GM21576 (cell line): ENCODE measurements at regions not wholly inside any gene's neighbourhood (a gene's known extent, or its start where the extent isn't known, plus 50 kb on each side); places are given as distances from the start of the nearest gene placed in this dataset.
A peak's percentile ranks its signal among the peaks of the same experiment; 100 is the strongest.
"Not testable (repeated sequence)": the region's sequence is repeated elsewhere in the genome, so short reads cannot be mapped to it uniquely, and the experiment has no call there.

ENCODE experiments used
- ATAC-seq: cut with Tn5 transposase; IDR thresholded peaks from one replicate; pipeline ENCODE4 v1.9.1; 2021; ENCODE audit warnings: mild to moderate bottlenecking, moderate library complexity; ENCODE audit not compliant: unreplicated experiment

- ATAC-seq = not testable (repeated sequence)
Measured at GRCh38 chr4:104002318-104002717, 282.5 kb upstream of the TACR3 start.

GRCh38 chr4:103998756-103999155 lies 279.0 kb upstream of the TACR3 start:
- ATAC-seq = no peak

DNA sequence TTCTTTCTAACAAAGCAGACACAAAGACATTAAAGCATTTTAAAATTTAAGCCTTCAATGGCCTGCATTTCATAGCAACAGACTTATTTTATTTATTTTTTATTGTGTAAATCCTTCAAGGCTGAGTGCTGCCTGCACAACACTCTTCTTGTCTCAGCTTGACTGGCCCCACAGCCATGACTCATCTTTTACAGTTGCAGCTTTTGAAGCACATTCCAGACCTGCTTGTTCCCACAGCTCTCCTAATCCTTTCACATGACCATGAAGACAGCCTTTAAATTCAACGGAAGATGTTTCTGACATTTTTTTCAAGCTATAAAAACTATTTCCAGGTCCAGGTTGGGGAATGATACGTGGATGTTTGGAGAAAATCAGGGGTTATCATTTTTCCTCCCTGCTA lies 276.9 kb upstream of the TACR3 start:
- no peak for ATAC-seq

GRCh38 chr4:103996064-103996463 lies 276.3 kb upstream of the TACR3 start:
- no peak for ATAC-seq

GRCh38 chr4:103994059-103994458 lies 274.3 kb upstream of the TACR3 start:
- no peak for ATAC-seq

DNA sequence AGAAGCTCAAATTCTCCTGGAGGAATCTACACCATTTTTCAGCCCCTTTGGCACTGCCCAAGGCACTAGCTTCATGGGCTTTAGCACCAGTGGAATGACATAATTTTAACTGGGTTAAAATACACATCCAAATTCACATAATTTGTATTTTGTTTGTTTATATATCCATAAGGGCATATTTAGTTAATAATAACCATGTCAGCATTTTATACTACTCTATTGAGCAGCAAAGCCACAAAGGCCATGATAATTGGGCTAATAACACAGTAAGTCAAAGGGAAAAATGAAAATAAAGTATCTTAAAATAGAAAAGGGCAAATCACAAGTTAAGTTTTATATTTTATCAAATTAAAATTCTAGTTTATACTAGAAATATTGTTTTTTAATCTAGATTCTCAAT lies 262.7 kb upstream of the TACR3 start:
- ATAC-seq = no peak

GRCh38 chr4:103948244-103949018 lies 228.6 kb upstream of the TACR3 start:
- no peak for ATAC-seq

DNA sequence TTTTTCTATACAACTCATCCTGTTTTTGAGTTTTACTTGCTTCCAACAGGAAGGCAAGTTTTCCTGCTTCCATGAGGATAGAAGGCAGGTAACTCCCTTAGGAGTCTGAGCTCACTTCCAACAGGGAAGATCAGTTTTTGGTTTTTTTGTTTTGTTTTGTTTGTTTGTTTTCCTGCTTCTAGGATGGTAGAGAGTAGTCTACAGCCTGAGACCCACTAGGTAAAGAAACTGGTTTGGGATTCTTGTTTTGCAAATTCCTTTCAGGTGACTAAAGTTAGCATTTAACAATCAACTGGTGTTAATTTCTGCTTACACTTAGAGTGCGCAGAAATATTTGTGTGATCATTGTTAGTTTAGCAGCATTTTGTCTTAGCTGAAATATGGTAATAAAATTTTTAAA lies 227.8 kb upstream of the TACR3 start:
- ATAC-seq = no peak

DNA sequence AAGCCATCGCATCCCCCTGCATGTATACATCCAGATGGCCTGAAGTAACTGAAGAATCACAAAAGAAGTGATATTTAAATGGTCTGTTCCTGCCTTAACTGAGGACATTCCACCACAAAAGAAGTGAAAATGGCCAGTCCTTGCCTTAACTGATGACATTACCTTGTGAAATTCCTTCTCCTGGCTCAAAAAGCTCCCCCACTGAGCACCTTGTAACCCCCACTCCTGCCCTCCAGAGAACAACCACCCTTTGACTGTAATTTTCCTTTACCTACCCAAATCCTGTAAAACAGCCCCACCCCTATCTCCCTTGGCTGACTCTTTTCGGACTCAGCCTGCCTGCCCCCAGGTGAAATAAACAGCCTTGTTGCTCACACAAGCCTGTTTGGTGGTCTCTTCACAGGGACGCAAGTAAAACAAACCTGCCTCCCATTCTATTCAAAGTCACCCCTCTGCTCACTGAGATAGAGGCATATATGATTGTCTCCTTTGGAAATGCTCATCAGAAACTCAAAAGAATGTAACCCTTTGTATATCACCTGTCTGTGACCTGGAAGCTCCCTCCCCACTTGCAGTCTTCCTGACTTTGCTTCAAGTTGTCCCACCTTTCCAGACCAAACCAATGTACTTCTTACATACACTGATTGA lies 227.0 kb upstream of the TACR3 start:
- not testable (repeated sequence) for ATAC-seq

DNA sequence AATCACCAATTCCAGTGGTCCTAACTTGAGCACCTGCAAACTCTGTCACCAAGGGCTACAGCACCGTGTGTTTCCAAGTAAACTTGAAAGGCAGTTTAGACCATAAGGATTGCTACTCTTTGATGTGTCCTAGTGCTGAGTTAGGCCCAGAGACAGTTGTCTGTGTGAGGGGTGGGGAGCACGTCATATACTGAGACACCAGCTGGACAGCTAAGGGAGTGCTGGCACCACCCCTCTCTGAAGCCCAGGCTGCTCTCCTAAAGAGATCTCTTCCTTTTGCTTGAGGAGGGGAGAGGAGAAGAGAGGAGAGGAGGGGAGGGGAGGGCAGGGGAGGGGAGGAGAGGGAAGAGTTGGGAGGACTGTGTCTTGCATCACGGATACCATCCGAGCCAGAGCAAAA lies 218.7 kb upstream of the TACR3 start:
- ATAC-seq = no peak

DNA sequence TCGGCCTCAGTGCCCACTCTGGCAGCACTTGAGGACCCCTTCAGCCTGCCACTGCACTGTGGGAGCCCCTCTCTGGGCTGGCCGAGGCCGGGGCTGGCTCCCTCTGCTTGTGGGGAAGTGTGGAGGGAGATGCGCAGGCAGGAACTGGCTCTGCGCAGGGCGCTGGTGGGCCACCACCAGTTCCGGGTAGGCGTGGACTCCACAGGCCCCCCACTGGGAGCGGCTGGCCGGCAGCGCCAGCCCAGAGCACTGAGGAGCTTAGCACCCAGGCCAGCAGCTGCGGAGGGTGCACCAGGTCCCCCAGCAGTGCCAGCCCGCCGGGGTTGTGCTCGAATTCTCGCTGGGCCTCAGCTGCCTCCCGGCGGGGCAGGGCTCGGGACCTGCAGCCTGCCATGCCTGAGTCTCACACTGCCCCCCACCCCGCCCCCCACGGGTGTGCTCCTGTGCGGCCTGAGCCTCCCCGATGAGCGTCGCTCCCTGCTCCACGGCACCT lies 216.9 kb upstream of the TACR3 start:
- ATAC-seq = no peak

DNA sequence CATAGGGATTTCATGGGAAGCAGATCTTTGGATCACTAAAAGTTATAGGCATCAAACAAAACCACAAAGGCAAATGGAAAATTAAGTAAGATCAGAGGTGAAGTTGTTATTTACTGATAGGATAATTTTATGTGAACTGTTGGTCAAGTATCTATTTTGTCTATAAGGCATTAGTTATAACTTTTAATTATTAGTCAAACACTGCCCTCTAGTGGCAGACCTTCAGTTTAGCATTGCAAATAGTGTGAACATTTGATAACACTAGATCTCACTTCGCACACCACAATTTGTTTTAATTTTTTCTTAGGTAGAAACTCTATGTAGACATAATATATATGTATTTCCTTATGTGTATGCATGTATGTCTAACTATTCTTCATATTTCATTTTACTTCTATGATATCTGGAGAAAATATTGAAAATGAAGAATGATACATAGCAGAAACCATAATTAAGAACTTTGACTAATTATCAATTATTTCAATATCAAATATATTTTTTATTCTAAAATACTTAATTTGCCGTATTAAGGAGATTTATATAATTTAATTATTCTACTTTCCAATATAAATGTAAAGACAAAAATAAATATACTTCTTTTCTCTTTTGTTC lies 214.5 kb upstream of the TACR3 start:
- ATAC-seq = peak; percentile 86

- no peak for ATAC-seq
Measured at GRCh38 chr4:103928370-103928769, 208.6 kb upstream of the TACR3 start.

DNA sequence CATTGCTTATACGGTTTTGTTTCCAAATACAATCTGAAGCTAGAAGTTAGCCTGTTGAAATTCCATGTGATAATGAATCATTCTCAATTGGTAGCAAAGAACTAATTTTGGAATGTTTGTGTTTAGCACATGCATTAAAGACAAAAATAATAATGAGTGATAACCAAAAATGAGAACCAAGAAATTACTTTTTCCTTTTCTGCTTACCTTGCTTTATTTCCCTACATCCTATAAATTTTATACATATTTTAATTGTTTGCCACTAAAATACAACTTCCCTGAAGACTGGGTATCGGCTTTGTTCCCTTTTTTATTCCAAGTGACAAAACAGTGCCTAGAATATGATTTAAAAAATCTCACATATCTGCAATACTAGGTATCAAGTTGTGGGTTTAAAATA lies 203.8 kb upstream of the TACR3 start:
- ATAC-seq = no peak

GRCh38 chr4:103918214-103918613 lies 198.4 kb upstream of the TACR3 start:
- ATAC-seq = no peak

DNA sequence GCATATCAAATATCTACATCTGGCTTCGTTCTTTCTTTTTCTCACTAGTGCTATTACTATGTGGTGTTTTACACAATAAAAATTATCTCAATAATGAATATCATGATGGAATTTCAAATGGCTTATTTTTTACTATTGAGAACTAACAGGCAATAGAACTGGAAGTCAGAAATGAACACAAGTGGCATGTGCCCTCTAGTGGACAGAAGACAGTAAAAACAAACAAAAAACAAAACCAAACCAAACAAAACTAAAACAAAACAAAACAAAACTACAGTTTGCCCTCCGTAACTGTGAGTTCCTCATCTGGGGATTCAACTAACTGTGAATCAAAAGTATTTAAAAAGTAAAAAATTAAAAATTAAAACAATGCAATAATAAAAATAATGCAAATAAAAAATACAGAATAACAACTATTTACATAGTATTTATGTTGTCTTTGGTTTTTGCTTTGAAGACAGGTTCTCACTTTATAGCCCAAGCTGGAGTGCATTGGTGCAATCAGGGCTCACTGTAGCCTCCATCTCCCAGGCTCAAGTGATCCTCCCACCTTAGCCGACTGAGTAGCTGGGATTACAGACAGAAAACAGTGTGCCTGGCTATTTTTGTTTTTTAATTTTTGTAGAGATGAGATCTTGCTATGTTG lies 195.6 kb upstream of the TACR3 start:
- ATAC-seq = peak; percentile 95

DNA sequence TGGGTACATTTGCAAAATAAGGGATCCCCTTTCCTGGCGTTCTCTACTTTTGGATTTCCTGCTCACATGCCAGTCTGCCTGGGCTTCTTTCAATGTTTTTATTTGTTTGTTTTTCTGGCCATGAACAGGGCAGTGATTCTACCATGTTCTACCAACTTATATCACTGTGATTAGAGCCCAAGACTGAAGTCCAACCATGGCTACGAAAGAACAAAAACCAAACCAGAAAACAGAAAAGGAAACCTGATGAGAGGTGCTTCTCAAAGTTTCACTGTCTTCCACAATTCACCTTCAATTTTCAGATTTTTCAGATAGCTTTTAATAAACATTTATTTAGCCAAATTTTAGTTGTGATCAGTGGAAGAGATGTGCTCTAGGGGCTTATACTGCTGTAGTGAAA lies 187.6 kb upstream of the TACR3 start:
- ATAC-seq = no peak

DNA sequence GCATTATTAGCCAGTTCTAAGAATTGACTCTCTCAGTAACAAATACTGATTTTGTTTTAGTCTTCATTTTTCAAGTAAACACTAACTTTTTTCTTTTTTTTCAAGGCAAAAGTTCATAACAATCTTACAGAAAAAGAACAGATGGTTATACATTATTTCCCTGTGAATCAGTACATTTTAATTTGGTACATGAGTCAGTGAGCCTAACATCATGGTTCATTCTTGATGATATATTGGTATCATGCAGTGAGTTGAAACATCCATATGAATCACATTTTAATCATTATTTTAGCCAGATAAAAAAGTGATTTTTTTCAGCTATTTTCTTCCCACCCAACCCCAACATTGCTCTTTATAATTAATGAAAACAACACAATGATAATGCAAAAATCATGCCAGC lies 184.3 kb upstream of the TACR3 start:
- no peak for ATAC-seq

DNA sequence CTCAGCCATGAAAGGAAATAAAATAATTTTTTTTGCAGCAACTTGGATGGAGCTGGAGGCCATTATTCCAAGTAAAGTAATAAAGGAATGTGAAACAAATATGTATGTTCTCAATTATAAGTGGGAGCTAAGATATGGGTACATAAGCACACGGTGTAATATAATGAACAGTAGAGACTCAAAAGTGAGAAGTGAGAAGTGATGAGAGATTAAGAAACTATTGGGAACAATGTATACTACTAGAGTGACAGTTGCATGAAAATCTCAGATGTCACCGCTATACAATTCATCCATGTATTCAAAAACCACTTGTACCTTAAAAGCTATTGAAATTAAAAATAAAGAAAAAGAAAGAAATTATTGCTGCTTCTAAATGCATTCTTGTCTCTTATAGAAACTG lies 182.9 kb upstream of the TACR3 start:
- ATAC-seq = no peak

GRCh38 chr4:103895876-103896465 lies 176.2 kb upstream of the TACR3 start:
- no peak for ATAC-seq

GRCh38 chr4:103892586-103892985 lies 172.8 kb upstream of the TACR3 start:
- ATAC-seq = no peak
